ENCODE measurements at regions not wholly inside any gene's neighbourhood (a gene's known extent, or its start where the extent isn't known, plus 50 kb on each side); places are given as distances from the start of the nearest gene placed in this dataset.
"Not testable (repeated sequence)": the region's sequence is repeated elsewhere in the genome, so short reads cannot be mapped to it uniquely, and the experiment has no call there.

DNA sequence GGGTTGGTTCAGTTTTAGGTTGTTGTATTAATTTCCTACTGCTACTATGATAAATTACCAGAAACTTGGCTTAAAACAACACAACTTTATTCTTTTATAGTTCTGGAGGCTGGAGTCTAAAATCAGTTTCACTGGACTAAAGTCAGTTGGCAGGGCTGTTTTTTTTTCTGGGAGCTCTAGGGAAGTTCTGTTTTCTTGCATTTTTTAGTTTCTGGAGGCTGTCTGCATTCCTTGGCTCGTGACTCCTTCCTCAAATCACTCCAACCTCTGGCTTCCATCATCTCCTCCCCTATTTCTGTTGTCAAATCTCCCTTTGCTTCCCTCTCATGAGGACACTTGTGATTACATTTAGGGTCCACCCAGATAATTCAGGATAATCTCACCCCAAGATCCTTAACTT, 51.3 kb upstream of the SUB1 start:
- DNase-seq (ENCODE audit: low read depth): no peak

DNA sequence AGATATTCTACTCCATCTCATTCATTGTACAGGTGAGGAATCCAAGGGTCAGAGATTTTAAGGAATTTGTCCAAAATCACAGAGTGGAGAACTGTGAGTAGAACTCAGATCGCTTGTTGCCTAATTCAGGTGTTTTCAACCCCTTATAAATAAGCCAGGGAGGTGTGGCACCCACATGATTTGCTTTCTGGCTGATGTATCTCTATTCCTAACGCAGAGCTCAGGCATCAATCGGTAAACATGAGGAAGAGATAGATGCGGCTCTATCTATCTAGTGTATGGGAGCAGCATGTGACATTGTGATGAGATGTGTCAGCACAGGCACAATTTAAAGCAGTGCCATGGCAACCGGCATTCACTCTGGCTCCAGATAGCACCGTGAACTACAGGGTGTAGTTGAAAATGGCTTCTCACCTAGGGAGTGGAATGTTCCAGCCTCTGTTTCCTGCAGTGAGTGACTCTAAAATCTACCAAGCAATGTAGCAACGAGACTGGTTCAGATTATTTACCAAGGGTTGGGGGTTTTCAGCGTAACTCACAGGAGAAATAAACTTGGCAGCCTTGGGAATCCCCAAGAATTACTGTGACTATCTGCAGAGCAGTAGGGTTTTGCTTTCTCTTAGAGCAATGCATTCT, 53.4 kb upstream of the SUB1 start:
- DNase-seq (ENCODE audit: low read depth): no peak

DNA sequence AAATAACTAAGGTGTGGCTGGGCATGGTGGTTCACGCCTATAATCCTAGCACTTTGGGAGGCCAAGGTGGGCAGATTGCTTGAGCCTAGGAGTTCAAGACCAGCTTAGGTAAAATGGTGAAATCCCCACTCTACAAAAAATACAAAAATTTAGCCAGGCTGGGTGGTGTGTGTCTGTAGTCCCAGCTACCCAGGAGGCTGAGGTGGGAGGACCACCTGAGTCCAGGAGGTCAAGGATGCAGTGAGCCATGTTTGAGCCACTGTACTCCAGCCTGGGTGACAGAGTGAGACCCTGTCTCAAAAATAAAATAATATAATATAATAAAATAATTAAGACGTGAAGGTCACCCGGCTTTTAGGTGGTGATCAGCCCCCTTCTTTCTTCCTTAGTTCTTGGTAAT, 58.0 kb upstream of the SUB1 start:
- not testable (repeated sequence) for DNase-seq (ENCODE audit: low read depth)

DNA sequence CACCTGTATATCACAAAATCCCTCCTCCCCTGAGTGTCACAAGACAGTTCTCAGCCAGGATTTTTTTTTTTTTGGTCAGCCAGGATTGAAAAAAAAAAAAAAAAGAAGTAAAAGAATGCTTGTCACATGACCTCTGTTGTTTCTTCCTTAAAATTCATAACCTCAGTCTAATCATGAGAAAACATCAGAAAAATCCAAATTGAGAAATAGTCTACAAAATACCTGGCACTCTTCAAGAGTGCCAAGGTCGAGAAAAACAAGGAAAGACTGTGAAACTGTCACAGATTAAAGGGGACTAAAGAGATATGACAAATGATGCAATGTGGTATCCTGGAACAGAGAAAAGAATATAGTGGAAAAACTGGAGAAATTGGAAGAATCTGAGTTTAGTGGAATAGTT, 58.5 kb upstream of the SUB1 start:
- no peak for DNase-seq (ENCODE audit: low read depth)

DNA sequence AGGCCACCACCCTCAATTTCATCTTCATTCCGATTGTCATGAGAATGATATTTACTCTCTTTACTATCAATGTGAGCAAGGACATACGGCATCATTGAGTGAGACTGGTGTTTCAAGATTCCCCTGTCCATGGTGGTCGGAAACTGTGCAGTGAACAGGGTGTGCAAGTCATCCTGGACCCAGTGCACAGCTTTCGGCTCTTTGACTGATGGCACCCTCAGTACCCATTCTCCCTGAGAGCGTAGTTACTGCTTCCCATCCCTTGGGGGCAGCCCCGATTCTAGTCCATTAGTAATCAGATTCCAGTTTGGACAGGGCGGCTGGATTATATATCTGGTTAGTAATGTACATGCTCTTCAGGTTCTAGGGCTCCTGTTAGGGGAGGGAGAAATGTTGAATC, 61.7 kb upstream of the SUB1 start:
- DNase-seq (ENCODE audit: low read depth): no peak

DNA sequence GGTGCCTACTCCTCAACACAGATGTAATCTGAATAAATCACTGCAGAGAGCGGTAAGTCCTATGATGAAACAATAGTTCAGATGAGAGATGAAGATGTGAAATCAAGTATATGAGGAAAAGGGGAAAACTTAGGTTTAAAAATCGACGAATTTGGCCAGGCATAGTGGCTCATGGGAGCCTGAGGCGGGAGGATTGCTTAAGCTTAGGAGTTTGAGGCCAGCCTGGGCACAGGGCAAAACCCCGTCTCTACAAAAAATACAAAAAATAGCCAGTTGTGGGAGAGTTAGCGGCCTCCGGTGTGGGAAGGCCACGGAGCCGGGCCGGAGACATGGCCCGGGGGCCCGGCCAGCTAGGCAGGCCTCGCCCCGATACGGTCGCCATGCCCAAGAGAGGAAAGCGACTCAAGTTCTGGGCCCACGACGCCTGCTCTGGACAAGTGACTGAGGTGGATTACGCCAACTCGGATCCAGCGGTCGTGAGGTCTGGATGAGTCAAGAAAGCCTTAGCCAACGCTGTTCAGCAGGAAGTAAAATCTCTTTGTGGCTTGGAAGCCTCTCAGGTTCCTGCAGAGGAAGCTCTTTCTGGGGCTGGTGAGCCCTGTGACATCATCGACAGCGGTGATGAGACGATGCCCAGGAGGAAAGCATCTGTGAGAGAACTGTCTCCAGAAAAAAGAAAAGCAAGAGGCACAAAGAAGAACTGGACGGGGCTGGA, 62.8 kb upstream of the SUB1 start:
- no peak for DNase-seq (ENCODE audit: low read depth)

DNA sequence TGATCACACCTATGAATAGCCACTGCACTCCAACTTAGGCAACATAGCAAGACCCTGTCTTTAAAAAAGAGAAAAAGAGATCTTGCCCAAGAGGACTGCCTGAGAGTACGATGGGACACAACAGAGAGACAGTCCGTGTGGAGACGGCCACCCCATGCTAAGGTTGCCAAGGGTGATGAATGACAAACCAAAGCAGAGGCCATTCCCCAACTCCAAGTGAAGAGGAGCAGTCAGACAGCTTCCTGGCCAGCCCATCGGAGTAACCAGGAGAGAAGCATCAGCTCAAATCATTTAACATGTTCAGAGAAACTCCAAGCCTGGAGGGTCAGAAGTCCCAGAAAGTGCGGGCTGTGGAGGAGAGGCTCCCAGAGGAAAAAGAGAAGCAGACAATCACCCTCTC, 63.9 kb upstream of the SUB1 start:
- DNase-seq (ENCODE audit: low read depth): no peak

DNA sequence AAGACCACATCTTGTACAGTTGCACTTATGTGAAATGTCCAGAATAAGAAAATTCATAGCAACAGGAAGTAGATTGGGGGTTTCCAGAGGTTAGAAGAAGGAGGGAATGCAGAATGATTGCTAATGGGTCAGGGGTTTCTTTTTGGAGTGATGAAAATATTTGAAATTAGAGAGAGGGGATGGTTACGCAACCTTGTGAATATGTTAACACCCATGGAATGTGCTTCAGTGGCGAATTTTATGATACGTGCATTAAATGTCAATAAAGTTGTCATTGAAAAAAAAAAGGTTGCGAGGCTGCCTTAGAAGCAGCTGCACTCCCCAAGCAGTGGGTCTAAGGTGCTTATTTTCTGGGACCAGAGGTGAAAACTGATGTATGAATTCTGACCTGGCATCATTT, 64.4 kb upstream of the SUB1 start:
- DNase-seq (ENCODE audit: low read depth): no peak

DNA sequence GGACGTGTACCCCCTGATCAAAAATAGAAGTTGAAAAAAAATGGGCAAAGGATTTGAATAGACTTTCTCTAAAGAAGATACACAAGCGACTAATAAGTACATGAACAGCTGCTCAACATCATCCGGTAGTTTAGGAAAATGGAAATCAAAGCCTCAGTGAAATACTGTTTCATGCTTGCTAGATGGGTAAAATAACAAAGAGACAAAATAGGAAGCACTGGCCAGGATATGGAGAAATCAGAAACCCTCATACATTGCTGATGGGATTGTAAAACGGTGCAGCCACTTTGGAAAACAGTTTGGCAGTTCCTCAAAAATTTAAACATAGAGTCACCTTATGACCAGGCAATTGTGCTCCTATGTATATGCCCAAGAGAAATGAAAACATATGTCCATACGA, 65.0 kb upstream of the SUB1 start:
- DNase-seq (ENCODE audit: low read depth): no peak

DNA sequence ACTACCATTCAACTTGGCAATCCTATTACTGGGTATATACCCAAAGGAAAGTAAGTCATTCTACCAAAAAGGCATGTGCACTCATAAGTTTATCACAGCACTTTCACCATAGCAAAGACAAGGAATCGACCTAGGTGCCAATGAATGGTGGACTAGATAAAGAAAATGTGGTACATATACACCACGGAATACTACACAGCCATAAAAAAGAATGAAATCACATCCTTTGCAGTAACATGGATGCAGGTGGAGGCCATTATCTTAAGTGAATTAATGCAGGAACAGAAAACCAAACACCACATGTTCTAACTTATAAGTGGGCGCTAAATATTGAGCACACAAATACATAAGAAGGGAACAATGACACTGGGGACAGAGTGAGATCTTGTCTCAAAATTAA, 65.8 kb upstream of the SUB1 start:
- DNase-seq (ENCODE audit: low read depth): no peak

DNA sequence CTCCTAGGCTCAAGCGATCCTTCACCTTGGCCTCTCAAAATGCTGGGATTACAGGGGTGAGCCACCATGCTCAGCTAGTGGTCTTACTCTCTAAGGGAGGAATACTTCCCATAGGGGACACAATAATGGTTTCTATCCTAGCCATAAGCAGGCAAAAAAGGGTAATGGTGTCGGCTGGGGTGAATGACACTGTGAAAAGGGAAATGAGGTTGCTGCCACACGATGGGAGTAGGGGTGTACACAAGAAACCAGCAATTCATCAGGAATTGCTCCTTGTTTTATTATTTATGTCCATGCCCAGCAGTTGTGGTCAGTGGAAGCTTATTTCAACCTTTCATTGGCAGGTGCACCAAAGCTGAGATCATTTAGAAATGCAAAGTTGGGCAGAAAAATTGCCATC, 70.3 kb upstream of the ZFR start:
- no peak for DNase-seq (ENCODE audit: low read depth)

DNA sequence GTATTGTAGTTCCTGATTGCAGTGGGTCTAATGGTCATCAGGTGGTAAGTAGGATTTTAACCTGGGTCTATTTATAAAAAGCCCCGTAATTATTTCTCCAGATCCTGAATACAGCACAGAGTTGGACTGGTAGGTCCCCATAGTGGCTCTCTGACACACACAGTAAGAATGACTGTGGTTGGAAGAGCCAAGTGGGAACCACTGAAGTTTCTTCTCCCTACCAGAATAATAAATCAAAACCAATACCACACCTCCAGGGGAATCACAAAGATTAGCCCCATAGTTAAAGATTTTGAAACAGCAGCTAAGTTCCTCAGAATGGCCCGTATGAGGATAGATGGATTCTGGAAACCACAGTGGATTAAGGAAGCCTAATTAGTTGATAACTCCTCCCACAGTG, 68.4 kb upstream of the ZFR start:
- DNase-seq (ENCODE audit: low read depth): no peak

DNA sequence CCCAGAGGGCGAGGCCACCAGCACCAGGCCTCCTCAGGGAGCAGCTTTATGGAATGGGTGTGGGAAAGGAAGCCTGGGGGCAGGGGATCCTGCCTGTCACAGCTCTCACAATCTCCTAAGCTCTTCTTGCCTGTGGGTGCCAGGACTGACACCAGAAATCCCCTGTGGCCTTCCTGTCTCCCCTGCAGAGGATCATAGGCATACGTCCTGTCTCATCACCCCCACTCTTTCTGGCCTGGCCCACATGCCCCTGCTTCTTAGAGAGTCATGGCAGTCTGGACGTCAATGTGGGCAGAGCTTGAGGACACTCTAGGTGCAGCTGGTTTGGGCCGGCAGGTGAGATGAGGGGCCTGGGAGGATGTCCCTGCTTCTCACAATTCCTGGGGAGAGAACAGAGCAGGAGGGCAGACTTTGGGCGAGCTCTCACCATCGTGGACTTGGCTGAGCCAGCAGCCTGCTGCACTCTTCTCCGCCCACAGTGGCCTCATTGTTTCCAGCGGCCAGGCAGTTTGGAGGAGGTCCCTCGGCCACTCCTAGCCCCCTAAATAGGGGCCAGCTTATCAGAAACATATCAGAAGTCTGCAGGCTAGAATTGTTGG, 67.3 kb upstream of the ZFR start:
- DNase-seq (ENCODE audit: low read depth): no peak

DNA sequence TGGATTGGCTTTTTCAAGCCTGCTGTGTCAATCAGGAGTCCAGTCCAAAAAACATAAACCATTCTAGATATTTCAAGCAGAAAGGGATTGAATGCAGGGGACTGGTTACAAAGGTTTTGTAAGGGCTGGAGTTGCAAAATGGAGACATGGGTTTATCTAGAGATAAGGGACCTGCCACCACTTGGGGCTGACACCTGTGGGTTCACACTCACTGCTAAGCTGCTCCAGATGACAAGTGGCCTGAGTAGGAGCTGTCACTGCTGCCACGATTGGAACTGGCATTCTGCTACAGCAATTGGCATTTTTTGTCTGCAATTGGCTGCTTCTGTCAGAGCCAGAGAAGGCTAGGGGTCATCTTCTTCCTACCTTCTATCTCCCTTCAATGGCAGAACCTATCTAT, 66.3 kb upstream of the ZFR start:
- DNase-seq (ENCODE audit: low read depth): no peak

DNA sequence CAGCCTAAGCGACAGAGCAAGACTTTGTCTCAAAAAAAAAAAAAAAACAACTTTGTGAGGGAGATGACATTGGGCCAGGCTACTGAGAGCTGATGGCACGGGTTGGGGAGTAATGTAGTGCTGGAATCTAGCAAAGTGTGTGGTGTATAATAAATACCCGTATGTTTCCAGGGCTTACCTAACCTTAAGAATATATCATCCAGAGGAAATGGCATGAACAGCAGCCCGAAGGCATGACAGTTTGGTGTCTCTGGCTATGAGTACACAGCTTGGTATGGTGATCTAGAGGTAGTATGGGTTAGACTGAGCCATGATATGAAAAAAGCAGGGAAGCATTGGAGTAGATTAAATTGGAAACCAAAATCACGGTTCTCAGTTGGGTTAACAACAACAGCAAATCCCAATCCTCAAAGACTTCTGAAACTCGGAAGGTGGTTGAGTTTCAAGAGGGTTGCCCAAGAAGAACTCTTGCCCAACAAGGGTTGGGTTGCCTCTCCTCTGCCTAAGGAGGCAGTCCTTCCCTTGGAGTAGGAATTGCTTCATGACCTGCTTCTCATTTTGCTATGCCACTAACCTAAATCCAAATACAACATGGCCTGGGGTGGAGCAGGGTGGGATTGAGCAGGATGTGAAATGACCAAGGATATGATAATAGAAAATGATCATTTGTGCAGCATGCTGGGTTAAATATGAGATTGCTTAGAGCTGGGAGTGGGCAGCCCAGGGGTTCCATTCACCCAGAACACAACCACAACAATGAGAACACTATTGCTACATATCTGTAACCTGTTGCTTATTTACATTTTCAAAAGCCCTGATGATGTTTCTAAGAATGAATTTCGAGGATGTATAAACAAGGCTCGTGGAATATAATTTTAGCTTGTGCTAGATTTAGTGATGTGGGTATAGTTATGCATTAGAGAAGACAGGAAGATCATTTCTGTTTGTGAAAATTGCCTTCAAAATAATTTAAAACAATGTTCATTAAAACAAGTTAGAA, 64.6 kb upstream of the ZFR start:
- DNase-seq (ENCODE audit: low read depth): no peak

DNA sequence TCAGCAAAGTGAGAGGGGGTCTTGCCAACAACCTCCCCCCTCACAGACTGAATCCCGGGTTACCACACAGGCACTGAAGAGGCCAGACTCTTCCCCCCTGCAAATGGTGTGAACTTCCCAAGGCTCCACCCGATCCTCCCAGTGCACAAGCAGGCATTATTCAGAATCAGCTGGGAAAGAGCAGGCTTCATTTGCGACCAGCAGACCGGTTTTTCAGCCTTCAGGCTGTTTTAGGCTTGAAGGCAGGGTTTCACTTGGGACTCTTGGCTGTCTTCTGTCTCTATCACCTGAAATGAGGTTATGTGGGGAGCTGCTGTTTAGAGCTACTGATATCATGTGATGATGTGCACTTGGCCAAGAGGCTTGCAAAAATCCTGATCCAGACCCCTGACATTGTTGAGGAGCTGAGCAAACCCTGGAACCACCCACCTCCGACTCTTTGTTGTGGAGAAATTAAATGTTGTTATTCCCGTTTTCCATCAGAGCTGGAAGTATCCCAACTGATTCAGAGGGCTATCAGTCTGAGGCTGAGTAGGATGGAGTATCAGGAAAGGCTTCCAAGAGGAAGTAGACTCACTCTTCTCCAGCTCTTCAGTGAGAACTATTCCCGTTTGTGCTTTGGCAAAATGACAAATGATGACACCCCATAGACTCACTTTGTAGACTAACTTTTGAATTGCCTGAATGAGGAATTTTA, 63.3 kb upstream of the ZFR start:
- no peak for DNase-seq (ENCODE audit: low read depth)

DNA sequence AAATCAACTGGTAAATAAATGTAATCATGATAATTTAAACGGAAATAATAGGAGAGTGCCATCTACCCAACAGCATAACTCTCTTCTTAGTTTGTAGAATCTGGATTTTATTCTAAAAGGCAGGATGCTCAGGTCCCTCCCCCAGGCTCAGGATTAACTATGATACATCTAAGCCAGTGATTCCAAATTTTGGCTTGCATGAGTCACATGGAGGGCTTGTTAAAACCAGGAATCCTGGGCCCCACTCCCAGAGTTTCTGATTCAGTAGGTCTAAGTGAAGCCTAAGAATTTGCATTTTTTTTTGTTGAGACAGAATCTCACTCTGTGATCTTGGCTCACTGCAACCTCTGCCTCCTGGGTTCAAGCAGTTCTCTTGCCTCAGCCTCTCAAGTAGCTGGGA, 62.3 kb upstream of the ZFR start:
- DNase-seq (ENCODE audit: low read depth): no peak

DNA sequence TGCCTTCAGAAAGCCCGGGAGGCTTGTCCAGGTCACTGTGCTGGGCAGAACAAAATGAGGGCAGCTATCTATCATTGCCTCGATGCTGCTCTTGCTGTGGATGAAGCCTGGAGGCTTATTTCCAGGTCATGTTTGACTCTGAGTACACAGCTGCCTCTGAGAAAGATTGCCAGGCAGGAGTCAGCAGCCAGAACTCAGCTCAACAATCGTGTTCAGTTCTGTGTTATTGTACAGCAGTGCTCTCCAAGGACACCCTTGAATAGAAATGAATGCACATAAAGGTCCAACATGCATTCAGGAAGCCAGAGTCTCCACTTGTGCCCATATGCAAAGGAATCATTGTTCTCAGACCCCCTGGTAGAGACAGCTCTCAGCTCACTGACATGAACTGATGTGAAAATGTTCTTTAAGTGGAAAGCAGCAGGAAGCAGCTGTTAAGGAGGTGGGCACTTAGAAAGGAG, 61.7 kb upstream of the ZFR start:
- DNase-seq (ENCODE audit: low read depth): no peak

DNA sequence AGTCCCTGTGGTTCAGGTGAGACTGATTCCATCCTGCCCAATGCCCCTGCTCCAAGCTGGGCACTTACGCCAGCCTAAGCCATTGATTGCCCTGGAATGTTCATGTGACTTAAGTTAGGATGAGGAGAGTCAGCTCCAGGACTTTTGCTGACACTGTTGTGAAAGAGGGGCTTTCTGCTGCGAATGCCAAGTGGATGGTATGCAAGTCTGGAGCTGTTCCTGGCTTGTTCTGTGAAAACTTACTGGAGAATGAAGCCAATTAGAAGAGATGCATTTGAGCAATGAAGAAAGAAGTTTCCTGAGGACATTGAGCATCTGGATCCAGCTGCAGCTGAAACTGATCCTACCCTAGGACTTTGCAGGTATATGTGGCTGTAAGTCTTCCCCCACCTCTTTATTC, 61.2 kb upstream of the ZFR start:
- DNase-seq (ENCODE audit: low read depth): no peak

DNA sequence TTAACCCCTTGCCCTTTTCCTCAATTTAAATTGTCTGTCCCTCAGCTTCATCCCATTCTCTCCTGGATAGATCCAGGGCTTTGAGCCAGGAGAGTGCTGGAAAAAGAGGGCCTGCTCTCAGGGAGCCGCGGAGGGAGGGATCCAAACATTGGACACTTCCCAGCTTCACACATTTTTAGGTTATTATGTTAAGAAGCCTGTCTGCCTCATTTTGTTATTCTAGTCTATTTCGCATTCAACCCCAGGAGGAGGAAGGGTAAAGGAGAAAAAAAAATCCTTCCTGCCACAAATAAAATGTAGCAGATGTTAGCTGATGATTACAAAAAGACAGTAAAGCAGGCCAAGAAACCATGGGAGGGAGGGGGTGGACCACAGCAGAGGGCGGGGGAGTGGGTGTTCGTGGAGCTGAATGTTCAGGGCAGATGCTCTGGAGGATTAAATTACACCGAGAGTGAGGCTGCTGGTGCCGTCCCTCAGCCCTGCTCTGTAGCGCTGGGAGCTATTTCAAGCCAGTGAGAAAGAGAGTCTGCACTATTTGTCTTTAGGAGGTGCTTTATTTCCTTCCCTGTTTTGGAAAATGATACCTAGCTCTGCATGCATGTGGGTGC, 60.6 kb upstream of the ZFR start:
- DNase-seq (ENCODE audit: low read depth): peak; percentile 43

DNA sequence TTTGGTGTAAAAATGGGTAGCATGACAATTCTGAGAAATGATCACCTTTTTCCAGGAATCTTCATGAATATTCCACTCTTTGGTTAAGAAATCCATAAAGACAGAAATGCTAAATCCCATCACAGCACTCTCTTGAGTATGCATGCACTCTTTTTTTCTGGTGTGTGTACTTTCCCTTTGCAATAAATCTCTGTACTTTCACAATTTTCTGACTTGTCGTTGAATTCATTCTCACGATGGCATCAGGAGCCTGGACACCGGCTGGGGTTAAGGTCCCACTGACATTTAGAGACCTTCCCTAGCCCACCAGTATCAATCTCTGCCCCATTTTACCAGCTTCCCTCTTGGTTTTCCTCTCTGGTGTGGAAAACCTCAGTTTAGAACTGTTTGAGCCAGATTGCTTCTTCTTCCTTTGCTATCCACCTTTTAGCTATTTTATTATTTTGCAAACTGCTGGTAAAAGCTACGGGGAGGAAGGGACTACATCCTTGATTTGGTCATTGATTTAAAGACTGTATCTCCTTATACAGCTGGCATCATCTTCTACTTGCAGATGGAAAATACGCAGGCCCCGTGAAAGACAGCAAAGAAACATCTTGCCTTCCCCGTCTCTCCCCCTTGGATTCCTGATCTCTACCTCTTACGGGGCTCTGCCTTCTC, 59.9 kb upstream of the ZFR start:
- DNase-seq (ENCODE audit: low read depth): no peak
